ENCODE measurements at regions not wholly inside any gene's neighbourhood (a gene's known extent, or its start where the extent isn't known, plus 50 kb on each side); places are given as distances from the start of the nearest gene placed in this dataset.

DNA sequence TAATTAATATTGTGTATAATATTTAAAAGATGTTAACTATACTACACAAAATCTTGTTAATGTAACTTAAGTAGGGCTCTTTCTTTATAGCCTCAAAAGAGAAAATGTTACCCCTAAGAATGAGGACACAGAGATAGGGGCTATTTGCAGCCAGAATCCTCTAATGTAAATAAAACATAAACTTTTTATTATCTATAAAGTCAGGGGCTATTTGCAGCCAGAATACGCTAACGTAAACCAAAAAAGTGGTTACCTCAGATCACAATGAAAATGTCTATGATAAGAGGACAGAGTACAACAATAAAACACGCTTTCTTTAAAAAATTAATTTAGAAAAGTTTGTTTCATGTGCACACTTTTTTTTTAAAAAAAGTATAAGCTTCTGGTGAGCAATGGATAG is 229.9 kb upstream of the PITX2 start:
- TF ChIP-seq, protein P1, sequence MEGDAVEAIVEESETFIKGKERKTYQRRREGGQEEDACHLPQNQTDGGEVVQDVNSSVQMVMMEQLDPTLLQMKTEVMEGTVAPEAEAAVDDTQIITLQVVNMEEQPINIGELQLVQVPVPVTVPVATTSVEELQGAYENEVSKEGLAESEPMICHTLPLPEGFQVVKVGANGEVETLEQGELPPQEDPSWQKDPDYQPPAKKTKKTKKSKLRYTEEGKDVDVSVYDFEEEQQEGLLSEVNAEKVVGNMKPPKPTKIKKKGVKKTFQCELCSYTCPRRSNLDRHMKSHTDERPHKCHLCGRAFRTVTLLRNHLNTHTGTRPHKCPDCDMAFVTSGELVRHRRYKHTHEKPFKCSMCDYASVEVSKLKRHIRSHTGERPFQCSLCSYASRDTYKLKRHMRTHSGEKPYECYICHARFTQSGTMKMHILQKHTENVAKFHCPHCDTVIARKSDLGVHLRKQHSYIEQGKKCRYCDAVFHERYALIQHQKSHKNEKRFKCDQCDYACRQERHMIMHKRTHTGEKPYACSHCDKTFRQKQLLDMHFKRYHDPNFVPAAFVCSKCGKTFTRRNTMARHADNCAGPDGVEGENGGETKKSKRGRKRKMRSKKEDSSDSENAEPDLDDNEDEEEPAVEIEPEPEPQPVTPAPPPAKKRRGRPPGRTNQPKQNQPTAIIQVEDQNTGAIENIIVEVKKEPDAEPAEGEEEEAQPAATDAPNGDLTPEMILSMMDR (IDR thresholded peaks at IDR 0.05) = no peak
- intact Hi-C loops (cut with DNase I) = no loop called here

DNA sequence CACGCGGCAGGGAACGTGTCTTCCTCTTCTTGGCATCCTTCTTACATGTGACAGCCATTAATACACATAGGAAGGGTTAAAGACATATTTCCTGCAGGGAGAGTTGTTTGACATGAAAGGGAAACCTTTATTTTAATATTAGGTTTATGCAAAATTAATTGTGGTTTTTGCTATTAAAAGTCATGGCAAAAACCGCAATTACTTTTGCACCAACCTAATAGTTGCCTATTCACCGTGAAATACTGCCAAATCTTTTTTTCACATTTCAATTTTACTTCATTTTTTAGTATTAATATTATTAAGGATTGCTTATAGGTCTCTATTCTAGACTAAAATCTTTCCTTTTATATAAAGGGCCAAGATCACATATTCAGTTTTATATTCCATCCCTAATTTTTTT is 230.4 kb upstream of the PITX2 start:
- TF ChIP-seq, protein P1 (IDR thresholded peaks at IDR 0.05) = no peak
- intact Hi-C loops (cut with DNase I) = no loop called here
- Histone ChIP-seq H3K9me3 (no peaks in the 10 kb centered on the region), H3K4me3 (no peak overlapping the region), H3K4me1 (no peaks in the 10 kb centered on the region), H3K36me3 (no peaks in the 10 kb centered on the region), H3K27me3 (no peaks in the 10 kb centered on the region), H3K27ac (no peak overlapping the region)
- no peak for DNase-seq (ENCODE audit: low spot score in 2 of 2)

More for the DNA sequence above, 229.9 kb upstream of the PITX2 start:
- Histone ChIP-seq H3K27ac (no peak overlapping the region), H3K4me3 (no peak overlapping the region), H3K27me3 (no peaks in the 10 kb centered on the region), H3K9me3 (no peaks in the 10 kb centered on the region), H3K36me3 (no peaks in the 10 kb centered on the region), H3K4me1 (no peaks in the 10 kb centered on the region)
- DNase-seq (ENCODE audit: low spot score in 2 of 2) = no peak

DNA sequence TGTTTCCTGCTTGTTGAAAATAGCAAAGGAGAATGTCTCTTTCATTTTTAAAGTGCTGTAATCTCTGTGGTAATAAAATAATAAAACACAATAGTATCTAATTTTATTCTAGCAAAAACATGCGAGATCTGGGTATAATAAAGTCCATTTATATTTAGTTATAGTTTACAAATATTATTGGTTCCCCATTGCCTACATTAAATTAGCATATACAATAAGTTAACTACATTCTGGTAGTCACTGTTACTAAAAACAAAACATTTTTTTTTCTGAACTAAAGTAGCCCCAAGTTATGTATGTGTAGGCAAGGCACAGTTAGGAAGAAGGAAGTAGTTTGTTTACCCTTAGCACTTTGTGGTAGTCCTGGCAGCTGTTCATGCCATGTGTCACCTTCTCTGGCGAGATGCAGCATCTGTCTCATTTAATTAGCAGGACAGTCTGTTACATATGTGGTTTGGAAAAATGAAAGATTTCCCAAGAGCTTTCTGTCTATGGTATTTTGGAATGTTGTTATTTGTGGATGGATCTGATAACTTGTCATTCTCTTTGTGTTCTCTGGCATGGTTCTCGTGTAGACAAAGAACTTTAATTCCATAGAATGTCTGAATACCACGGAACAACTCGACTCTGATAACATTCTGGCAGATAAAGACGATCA is 231.3 kb upstream of the PITX2 start:
- H3K4me3 ChIP-seq = no peak overlapping the region
- TF ChIP-seq, protein P1 (IDR thresholded peaks at IDR 0.05) = no peak
- H3K9me3 ChIP-seq = no peaks in the 10 kb centered on the region
- intact Hi-C loops (cut with DNase I) = no loop called here
- no peaks in the 10 kb centered on the region for H3K36me3 ChIP-seq
- no peak overlapping the region for H3K27ac ChIP-seq
- no peaks in the 10 kb centered on the region for H3K4me1 ChIP-seq
- DNase-seq (ENCODE audit: low spot score in 2 of 2) = no peak
- H3K27me3 ChIP-seq = no peaks in the 10 kb centered on the region

DNA sequence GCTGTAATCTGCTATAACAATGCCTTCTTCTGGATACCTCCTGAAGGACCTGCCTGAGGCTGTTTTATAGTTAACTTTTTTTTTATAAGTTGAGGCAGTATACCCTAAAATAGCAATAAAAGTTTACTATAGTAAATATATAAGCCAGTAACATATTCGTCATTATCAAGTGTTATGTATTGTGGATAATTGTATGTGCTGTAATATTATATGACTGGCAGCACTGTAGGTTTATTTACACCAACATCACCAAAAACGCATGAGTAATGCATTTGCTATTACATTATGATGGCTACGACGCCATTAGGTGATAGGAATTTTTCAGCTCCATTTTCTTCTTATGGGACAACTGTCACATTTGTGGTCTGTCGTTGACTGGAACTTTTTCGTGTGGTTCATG is 237.2 kb upstream of the PITX2 start:
- no peak overlapping the region for H3K27ac ChIP-seq
- no peaks in the 10 kb centered on the region for H3K27me3 ChIP-seq
- H3K36me3 ChIP-seq = no peaks in the 10 kb centered on the region
- H3K4me3 ChIP-seq = no peak overlapping the region
- DNase-seq (ENCODE audit: low spot score in 2 of 2) = no peak
- no peaks in the 10 kb centered on the region for H3K9me3 ChIP-seq
- intact Hi-C loops (cut with DNase I) = no loop called here
- TF ChIP-seq, protein P1 (IDR thresholded peaks at IDR 0.05) = no peak
- H3K4me1 ChIP-seq = no peaks in the 10 kb centered on the region

DNA sequence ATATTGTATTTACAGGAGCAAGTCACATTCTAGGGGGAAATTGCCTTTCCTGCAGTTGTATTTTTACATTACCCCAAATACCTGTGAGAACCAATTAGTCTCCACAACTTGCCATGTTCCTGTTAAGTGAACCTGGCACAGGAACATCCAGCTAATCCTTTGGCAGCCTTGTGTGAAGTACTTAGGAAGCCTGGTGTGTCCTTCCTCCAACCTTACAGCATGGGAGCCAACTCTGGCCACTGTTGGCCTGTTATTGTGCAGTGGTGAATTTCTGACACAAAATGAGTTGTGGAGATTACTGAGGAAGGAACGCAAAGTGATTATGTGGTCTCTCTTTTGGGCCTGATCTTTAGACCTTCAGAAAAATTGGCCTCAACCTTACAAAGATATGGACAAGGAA is 238.0 kb upstream of the PITX2 start:
- DNase-seq (ENCODE audit: low spot score in 2 of 2) = no peak
- Histone ChIP-seq H3K4me1 (no peaks in the 10 kb centered on the region), H3K36me3 (no peaks in the 10 kb centered on the region), H3K27ac (no peak overlapping the region), H3K27me3 (no peaks in the 10 kb centered on the region), H3K9me3 (no peaks in the 10 kb centered on the region), H3K4me3 (no peak overlapping the region)
- TF ChIP-seq, protein P1 (IDR thresholded peaks at IDR 0.05) = no peak
- intact Hi-C loops (cut with DNase I) = no loop called here
